Natural killer cell (primary cell): ENCODE measurements at regions not wholly inside any gene's neighbourhood (a gene's known extent, or its start where the extent isn't known, plus 50 kb on each side); places are given as distances from the start of the nearest gene placed in this dataset.

Experiments
- ATAC-seq, 3 donors: fragments of 150-1000 bp in 2 of 3; fragments of 200-7000 bp in 1 of 3; cut with Tn5 transposase; 1 replicate in 1 of 3; 2 replicates in 2 of 3; pipeline ENCODE4 v1.10.0; 2021; ENCODE audit warnings: mild to moderate bottlenecking in 2 of 3, moderate library complexity in 2 of 3
- DNase-seq, 2 donors: peaks; one replicate each; pipeline versions ENCODE4 v3.0.0 to v3.0.0-alpha.2; 2013 to 2021; ENCODE audit warnings: mixed read lengths in 1 of 2
- H3K27ac ChIP-seq: one replicate; pipeline ENCODE4 v1.5.1; 2013; ENCODE audit warnings: mild to moderate bottlenecking, low read length
- H3K27me3 ChIP-seq: one replicate; pipeline ENCODE4 v1.6.1; 2013; ENCODE audit warnings: low read length; ENCODE audit not compliant: control insufficient read depth, insufficient read depth
- H3K36me3 ChIP-seq: one replicate; pipeline ENCODE4 v1.6.1; 2013; ENCODE audit warnings: low read length; ENCODE audit not compliant: control insufficient read depth, insufficient read depth
- H3K4me1 ChIP-seq: one replicate; pipeline ENCODE4 v1.6.1; 2013; ENCODE audit warnings: low read length; ENCODE audit not compliant: control insufficient read depth, insufficient read depth
- H3K4me3 ChIP-seq: one replicate; pipeline ENCODE4 v1.5.1; 2013; ENCODE audit warnings: low read length
- H3K9me3 ChIP-seq: one replicate; pipeline ENCODE4 v1.6.1; 2013; ENCODE audit warnings: low read length; ENCODE audit not compliant: control insufficient read depth, insufficient read depth
- H3K27ac Mint-ChIP-seq, 2 donors: one replicate each; pipeline ENCODE4 v1.8.0; 2022; ENCODE audit warnings: mild to moderate bottlenecking in 2 of 2, mixed read lengths in 2 of 2, moderate library complexity in 1 of 2
- H3K27me3 Mint-ChIP-seq, 2 donors: one replicate each; pipeline ENCODE4 v1.8.0; 2022; ENCODE audit warnings: low read depth in 2 of 2, mixed read lengths in 2 of 2
- H3K36me3 Mint-ChIP-seq: one replicate; pipeline ENCODE4 v1.8.0; 2022; ENCODE audit warnings: mixed read lengths
- H3K4me1 Mint-ChIP-seq, 2 donors: one replicate each; pipeline ENCODE4 v1.8.0; 2022; ENCODE audit warnings: mixed read lengths in 2 of 2
- H3K4me3 Mint-ChIP-seq: one replicate; pipeline ENCODE4 v1.8.0; 2022; ENCODE audit warnings: mild to moderate bottlenecking, moderate library complexity, mixed read lengths
- H3K9me3 Mint-ChIP-seq, 2 donors: one replicate each; pipeline ENCODE4 v1.8.0; 2022; ENCODE audit warnings: mixed read lengths in 2 of 2
- WGBS: methylation state at CpG from one replicate; pipeline ENCODE4 v1.1.7; 2013; ENCODE audit warnings: missing lambda C conversion rate; ENCODE audit not compliant: insufficient coverage; 5-methylcytosine and 5-hydroxymethylcytosine counted together
- intact Hi-C: fragments of 100-400 bp; cut with micrococcal nuclease; formaldehyde crosslinking; loops from one replicate; pipeline ENCODE4 v1.14.2; 2022
- TF ChIP-seq, protein P1 (sequence below): fragments of 200-600 bp; IDR thresholded peaks from one replicate; pipeline ENCODE4 v1.8.0; 2022; ENCODE audit warnings: antibody characterized with exemption

DNA sequence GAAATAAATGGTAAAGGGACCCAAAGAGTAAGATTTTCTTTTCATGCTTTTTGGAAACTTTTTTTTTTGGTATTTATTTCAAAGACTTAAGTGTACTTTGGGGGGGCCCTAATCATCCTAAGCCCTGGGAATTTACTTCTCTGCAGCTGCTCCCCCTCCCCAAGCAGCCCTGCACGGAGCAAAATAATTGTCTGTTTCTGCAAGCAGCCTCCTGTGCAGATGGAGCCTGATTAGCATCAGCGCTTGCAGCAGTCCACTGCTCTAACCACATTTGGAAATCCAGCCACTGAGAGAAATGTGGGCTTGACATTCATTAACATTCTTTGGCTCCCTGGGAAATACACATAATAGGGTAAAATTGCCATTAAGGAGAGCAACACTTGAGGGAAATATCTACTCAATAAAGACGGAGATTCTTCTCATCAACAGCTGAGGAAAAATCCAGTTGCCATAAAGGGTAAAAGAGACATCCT, 309.2 kb upstream of the MAP3K7 start:
- 53% methylated on average over 3 of the region's 3 CpGs for WGBS

DNA sequence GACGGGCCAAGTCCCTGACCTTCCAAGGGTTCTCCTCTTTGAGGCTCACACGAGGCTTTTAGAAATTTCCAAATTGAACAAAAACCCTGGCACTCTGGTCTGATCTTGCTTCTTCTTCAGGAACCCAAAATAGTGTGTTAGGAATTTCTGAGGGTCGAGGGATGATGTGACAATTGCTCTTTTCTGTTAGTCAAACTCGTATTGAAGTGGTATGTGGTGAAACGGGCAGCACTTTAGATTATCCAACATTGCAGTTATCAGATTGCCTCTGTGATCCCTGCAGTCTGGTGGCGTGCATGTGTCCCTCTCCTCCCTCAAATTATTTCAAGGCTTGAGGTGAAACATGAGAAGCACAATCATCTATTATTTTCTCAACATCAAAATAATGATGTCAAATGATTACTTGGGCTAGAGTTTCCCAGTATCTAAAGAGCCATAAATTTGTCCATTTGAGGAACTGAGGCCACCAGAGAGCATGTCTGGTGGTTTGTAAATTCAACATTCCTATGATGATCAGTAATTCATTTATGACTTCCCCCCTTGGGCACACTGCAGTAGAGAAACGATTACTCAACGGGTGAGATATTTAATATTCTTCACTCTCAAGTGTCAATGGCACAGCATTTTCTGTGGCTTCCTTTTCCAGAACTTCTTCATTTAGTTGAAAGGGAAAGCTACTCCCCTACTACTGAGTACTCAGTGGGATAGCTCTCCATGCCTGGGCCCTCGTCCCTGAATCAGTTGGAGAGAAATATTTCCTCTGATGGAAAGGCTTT, 308.6 kb upstream of the MAP3K7 start:
- Mint-ChIP-seq H3K9me3 (peaks cover 0 to 2% of the 10 kb centered on the region in 2 donors), H3K27ac (no peak overlapping the region), H3K4me1 (no peaks in the 10 kb centered on the region), H3K27me3 (no peaks in the 10 kb centered on the region), H3K36me3 (no peaks in the 10 kb centered on the region), H3K4me3 (no peak overlapping the region)
- Histone ChIP-seq H3K36me3 (no peaks in the 10 kb centered on the region), H3K4me3 (no peak overlapping the region), H3K27me3 (no peaks in the 10 kb centered on the region), H3K9me3 (no peaks in the 10 kb centered on the region), H3K4me1 (no peaks in the 10 kb centered on the region), H3K27ac (no peak overlapping the region)
- TF ChIP-seq, protein P1, sequence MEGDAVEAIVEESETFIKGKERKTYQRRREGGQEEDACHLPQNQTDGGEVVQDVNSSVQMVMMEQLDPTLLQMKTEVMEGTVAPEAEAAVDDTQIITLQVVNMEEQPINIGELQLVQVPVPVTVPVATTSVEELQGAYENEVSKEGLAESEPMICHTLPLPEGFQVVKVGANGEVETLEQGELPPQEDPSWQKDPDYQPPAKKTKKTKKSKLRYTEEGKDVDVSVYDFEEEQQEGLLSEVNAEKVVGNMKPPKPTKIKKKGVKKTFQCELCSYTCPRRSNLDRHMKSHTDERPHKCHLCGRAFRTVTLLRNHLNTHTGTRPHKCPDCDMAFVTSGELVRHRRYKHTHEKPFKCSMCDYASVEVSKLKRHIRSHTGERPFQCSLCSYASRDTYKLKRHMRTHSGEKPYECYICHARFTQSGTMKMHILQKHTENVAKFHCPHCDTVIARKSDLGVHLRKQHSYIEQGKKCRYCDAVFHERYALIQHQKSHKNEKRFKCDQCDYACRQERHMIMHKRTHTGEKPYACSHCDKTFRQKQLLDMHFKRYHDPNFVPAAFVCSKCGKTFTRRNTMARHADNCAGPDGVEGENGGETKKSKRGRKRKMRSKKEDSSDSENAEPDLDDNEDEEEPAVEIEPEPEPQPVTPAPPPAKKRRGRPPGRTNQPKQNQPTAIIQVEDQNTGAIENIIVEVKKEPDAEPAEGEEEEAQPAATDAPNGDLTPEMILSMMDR, result no peak
- no peak for DNase-seq
- 54% methylated on average over 8 of the region's 9 CpGs for WGBS
- intact Hi-C loops, result no loop called here
- ATAC-seq, result no peak

More for the DNA sequence above, 309.2 kb upstream of the MAP3K7 start:
- TF ChIP-seq, protein P1, result no peak
- no peak overlapping the region for H3K27ac ChIP-seq
- DNase-seq, result no peak
- H3K9me3 ChIP-seq, result no peaks in the 10 kb centered on the region
- Mint-ChIP-seq H3K27me3 (no peaks in the 10 kb centered on the region), H3K27ac (no peak overlapping the region), H3K4me1 (no peaks in the 10 kb centered on the region), H3K9me3 (peaks cover 0 to 2% of the 10 kb centered on the region in 2 donors), H3K36me3 (no peaks in the 10 kb centered on the region), H3K4me3 (no peak overlapping the region)
- no peaks in the 10 kb centered on the region for H3K27me3 ChIP-seq
- H3K4me3 ChIP-seq, result no peak overlapping the region
- no peak for ATAC-seq
- intact Hi-C loops, result no loop called here
- H3K4me1 ChIP-seq, result no peaks in the 10 kb centered on the region
- H3K36me3 ChIP-seq, result no peaks in the 10 kb centered on the region

DNA sequence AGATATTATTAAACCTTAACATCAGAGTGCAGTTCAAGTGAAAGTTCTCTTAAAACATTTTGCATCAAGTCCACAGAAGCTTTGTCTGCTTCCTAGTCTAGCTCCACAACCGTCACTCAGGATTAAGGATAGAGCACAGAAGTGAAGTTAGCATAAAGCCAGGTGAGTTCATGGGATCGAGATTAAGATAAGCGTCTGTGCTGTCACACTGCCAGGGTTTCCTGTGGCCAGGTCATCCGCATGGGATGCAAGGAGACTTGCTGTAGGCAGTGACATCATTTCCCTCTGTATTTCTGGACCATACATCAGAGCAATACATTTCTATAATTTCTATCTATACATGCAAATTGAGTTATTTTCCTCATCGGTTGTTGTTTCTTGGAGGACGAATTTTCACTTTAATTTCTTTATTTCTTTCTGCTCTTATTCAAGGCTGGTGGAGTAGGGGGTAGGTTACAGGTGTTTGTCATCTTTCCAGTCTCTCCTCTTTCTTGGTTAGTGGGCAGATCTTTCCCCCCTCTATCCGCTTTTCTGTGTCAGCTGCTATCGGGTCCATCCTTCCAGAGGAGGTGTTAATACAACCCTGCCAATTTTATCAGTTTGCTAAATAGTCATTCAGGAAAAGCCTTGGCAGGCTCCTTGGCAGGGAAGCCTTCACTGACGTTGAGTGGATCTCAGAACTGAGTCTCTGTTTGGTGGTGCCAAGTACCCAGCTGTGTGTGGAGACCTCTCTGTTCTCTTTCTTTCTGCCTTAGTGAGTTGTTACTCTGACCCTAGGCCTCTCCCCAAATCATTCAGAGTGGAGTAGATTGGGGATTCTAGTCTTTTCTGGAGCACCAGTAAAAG, 307.6 kb upstream of the MAP3K7 start:
- Histone ChIP-seq H3K27ac (no peak overlapping the region), H3K36me3 (no peaks in the 10 kb centered on the region), H3K4me1 (no peaks in the 10 kb centered on the region), H3K9me3 (no peaks in the 10 kb centered on the region), H3K27me3 (no peaks in the 10 kb centered on the region), H3K4me3 (no peak overlapping the region)
- Mint-ChIP-seq H3K27ac (no peak overlapping the region), H3K36me3 (no peaks in the 10 kb centered on the region), H3K4me1 (no peaks in the 10 kb centered on the region), H3K4me3 (no peak overlapping the region), H3K9me3 (peaks cover 0 to 2% of the 10 kb centered on the region in 2 donors), H3K27me3 (no peaks in the 10 kb centered on the region)
- TF ChIP-seq, protein P1, result no peak
- WGBS, result 80% methylated on average over 5 of the region's 9 CpGs
- ATAC-seq (no peak), DNase-seq (no peak)
- intact Hi-C loops, result no loop called here
